Common myeloid progenitor, CD34-positive (primary cell): ENCODE measurements at regions not wholly inside any gene's neighbourhood (a gene's known extent, or its start where the extent isn't known, plus 50 kb on each side); places are given as distances from the start of the nearest gene placed in this dataset.

ENCODE experiments used
- CTCF ChIA-PET: fragments of 350-600 bp; sonication (Branson Sonifier 250); formaldehyde crosslinking; loops from one replicate; lab custom pipeline; 2021; ENCODE audit warnings: antibody characterized with exemption; lab: Charles Lee
- POLR2A ChIA-PET: fragments of 350-600 bp; sonication (Branson Sonifier 250); formaldehyde crosslinking; loops from one replicate; lab custom pipeline; 2021; ENCODE audit warnings: antibody characterized with exemption; lab: Charles Lee
- DNase-seq, 3 donors: peaks; one replicate each; pipeline versions ENCODE4 v3.0.0 to v3.0.0-alpha.2; 2013
- H3K27ac ChIP-seq, 2 experiments: 1 replicate in 1 of 2; 2 replicates in 1 of 2; pipeline ENCODE4 v1.7.0; 2013; ENCODE audit warnings: inconsistent platforms in 2 of 2, low read length in 2 of 2, mild to moderate bottlenecking in 2 of 2, low read depth in 1 of 2, moderate library complexity in 1 of 2; ENCODE audit not compliant: severe bottlenecking in 2 of 2, insufficient read depth in 1 of 2, poor library complexity in 1 of 2
- H3K27me3 ChIP-seq, 5 experiments: replicated peaks in 2 of 5; 1 replicate in 3 of 5; 2 replicates in 2 of 5; pipeline versions ENCODE4 v1.6.1 to v1.7.0; 2013; ENCODE audit warnings: low read length in 4 of 5, mild to moderate bottlenecking in 2 of 5, moderate library complexity in 2 of 5, inconsistent platforms in 1 of 5; ENCODE audit not compliant: insufficient read depth in 5 of 5, control insufficient read depth in 4 of 5
- H3K36me3 ChIP-seq, 4 experiments: 1 replicate in 2 of 4; 2 replicates in 2 of 4; pipeline versions ENCODE4 v1.6.1 to v1.7.0; 2013; ENCODE audit warnings: low read length in 3 of 4, control low read depth in 1 of 4, mild to moderate bottlenecking in 1 of 4; ENCODE audit not compliant: control insufficient read depth in 4 of 4, insufficient read depth in 4 of 4
- H3K4me1 ChIP-seq, 4 experiments: 1 replicate in 3 of 4; 2 replicates in 1 of 4; pipeline versions ENCODE4 v1.6.1 to v1.7.1; 2013; ENCODE audit warnings: low read length in 3 of 4, mild to moderate bottlenecking in 3 of 4, control low read depth in 1 of 4, inconsistent platforms in 1 of 4, moderate library complexity in 1 of 4; ENCODE audit not compliant: control insufficient read depth in 4 of 4, insufficient read depth in 4 of 4; ENCODE audit errors: control extremely low read depth in 1 of 4
- H3K4me3 ChIP-seq, 7 experiments: 1 replicate in 4 of 7; 2 replicates in 3 of 7; pipeline versions ENCODE4 v1.5.1 to v1.7.0; 2013; ENCODE audit warnings: mild to moderate bottlenecking in 7 of 7, low read length in 6 of 7, moderate library complexity in 6 of 7, inconsistent platforms in 2 of 7, low read depth in 2 of 7, control low read depth in 1 of 7; ENCODE audit not compliant: insufficient read depth in 4 of 7, control insufficient read depth in 1 of 7; ENCODE audit errors: extremely low read depth in 1 of 7
- H3K9me3 ChIP-seq, 5 experiments: 1 replicate in 4 of 5; 2 replicates in 1 of 5; pipeline versions ENCODE4 v1.6.1 to v1.7.1; 2013; ENCODE audit warnings: low read length in 4 of 5, mild to moderate bottlenecking in 2 of 5, inconsistent platforms in 1 of 5, low read depth in 1 of 5, moderate library complexity in 1 of 5; ENCODE audit not compliant: control insufficient read depth in 4 of 5, insufficient read depth in 2 of 5; ENCODE audit errors: control extremely low read depth in 1 of 5
- WGBS: methylation state at CpG from one replicate; pipeline ENCODE4 v1.1.5; 2013; ENCODE audit not compliant: insufficient coverage; 5-methylcytosine and 5-hydroxymethylcytosine counted together

GRCh38 chr5:5726401-5726800 is 303.9 kb downstream of the ICE1 start:
- WGBS, result 86% methylated on average over 4 of the region's 6 CpGs
- H3K36me3 ChIP-seq, result no peaks in the 10 kb centered on the region
- ChIA-PET CTCF (no interaction called here), POLR2A (no interaction called here)
- H3K9me3 ChIP-seq, result no peaks in the 10 kb centered on the region
- H3K4me1 ChIP-seq, result no peaks in the 10 kb centered on the region
- DNase-seq, result no peak
- no peak overlapping the region for H3K4me3 ChIP-seq
- no peak overlapping the region for H3K27ac ChIP-seq
- no peaks in the 10 kb centered on the region for H3K27me3 ChIP-seq

DNA sequence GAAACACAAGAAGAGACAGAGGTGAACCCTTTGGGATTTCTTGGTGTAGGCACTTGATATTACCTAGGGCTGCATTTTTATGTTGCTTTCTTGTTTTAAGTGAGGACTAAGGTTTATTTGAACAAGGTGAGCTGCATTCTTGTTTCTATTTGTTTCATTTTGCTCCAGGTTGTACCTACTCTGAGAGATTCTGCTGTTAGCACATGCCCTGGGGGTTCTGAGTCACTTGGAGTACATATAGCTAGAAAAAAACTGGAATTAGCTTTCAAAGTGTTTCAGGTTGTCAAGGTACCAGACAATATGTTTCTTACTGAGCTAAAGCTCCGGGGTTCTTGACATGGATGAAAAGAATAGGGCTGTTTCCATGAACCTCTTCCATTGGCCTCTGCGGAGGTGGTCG is 299.4 kb downstream of the ICE1 start:
- H3K9me3 ChIP-seq, result no peaks in the 10 kb centered on the region
- 82% methylated on average over 3 of the region's 3 CpGs for WGBS
- H3K4me1 ChIP-seq, result no peaks in the 10 kb centered on the region
- no peak for DNase-seq
- H3K36me3 ChIP-seq, result no peaks in the 10 kb centered on the region
- CTCF ChIA-PET, result no interaction called here
- H3K27ac ChIP-seq, result no peak overlapping the region
- no peak overlapping the region for H3K4me3 ChIP-seq
- H3K27me3 ChIP-seq, result no peaks in the 10 kb centered on the region
- POLR2A ChIA-PET, result no interaction called here

GRCh38 chr5:5719292-5719691 is 296.8 kb downstream of the ICE1 start:
- no peak overlapping the region for H3K4me3 ChIP-seq
- no peak overlapping the region for H3K27ac ChIP-seq
- ChIA-PET POLR2A (no interaction called here), CTCF (no interaction called here)
- H3K27me3 ChIP-seq, result no peaks in the 10 kb centered on the region
- no peaks in the 10 kb centered on the region for H3K36me3 ChIP-seq
- no peak for DNase-seq
- no peaks in the 10 kb centered on the region for H3K9me3 ChIP-seq
- 92% methylated on average over 2 of the region's 5 CpGs for WGBS
- no peaks in the 10 kb centered on the region for H3K4me1 ChIP-seq

- Histone ChIP-seq H3K27ac (no peak overlapping the region), H3K4me1 (no peaks in the 10 kb centered on the region), H3K27me3 (no peaks in the 10 kb centered on the region), H3K9me3 (no peaks in the 10 kb centered on the region), H3K36me3 (no peaks in the 10 kb centered on the region), H3K4me3 (no peak overlapping the region)
- 83% methylated on average over 5 of the region's 5 CpGs for WGBS
- POLR2A ChIA-PET, result no interaction called here
- DNase-seq, result no peak
- CTCF ChIA-PET, result no interaction called here
These were observed 294.2 kb downstream of the ICE1 start for GRCh38 chr5:5716665-5717064.

- Histone ChIP-seq H3K27me3 (no peaks in the 10 kb centered on the region), H3K4me1 (no peaks in the 10 kb centered on the region), H3K27ac (no peak overlapping the region), H3K4me3 (no peak overlapping the region), H3K36me3 (no peaks in the 10 kb centered on the region), H3K9me3 (no peaks in the 10 kb centered on the region)
- DNase-seq, result no peak
- ChIA-PET CTCF (no interaction called here), POLR2A (no interaction called here)
- no CpG with 5 or more reads among the region's 1 CpG for WGBS
These were observed 289.1 kb downstream of the ICE1 start for GRCh38 chr5:5711592-5711991.

DNA sequence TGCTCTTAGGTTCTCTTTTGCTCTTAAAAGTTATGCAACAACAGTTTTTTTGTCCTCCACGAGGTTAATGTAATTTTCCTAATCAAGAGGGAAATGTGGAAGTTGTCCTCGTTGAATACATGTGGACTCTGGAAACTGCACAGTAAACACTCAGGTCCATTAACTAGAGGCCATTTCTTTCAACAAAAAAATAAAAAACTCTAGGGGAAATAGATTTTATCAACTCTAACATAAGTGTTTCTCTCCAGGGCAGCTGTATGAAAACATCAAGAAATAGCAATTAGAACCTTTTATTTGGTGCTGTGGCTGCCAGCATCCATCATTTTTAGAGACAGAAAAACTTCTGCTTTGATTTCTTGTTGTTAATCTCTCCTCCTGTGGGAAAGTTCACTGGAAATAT is 288.6 kb downstream of the ICE1 start:
- Histone ChIP-seq H3K4me1 (no peaks in the 10 kb centered on the region), H3K4me3 (no peak overlapping the region), H3K27me3 (no peaks in the 10 kb centered on the region), H3K36me3 (no peaks in the 10 kb centered on the region), H3K9me3 (no peaks in the 10 kb centered on the region), H3K27ac (no peak overlapping the region)
- no peak for DNase-seq
- ChIA-PET CTCF (no interaction called here), POLR2A (no interaction called here)
- no CpG with 5 or more reads among the region's 2 CpGs for WGBS

DNA sequence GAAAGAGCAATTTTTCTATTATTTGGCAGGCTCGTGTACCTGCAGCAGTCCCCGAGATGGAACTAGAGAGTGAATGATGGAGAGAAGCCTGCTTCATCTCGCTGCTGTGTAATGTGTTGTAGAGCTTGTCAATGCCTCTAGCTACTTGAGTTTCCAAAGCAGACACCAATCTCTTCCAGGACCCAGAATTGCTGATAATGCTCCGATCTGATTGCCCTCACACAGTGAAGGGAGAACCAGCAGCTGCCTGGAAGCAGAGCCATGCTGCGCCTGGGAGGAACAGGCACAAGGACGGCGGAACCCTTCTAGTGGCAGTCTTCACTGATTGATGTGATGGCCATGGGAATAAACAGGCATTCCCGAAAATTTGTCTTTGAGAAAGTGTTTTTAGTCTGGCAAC is 288.0 kb downstream of the ICE1 start:
- ChIA-PET POLR2A (no interaction called here), CTCF (no interaction called here)
- no peak for DNase-seq
- Histone ChIP-seq H3K4me1 (no peaks in the 10 kb centered on the region), H3K9me3 (no peaks in the 10 kb centered on the region), H3K27me3 (no peaks in the 10 kb centered on the region), H3K4me3 (no peak overlapping the region), H3K36me3 (no peaks in the 10 kb centered on the region), H3K27ac (no peak overlapping the region)
- 84% methylated on average over 7 of the region's 8 CpGs for WGBS
